Left lung (tissue), 4 donors: ENCODE measurements at regions not wholly inside any gene's neighbourhood (a gene's known extent, or its start where the extent isn't known, plus 50 kb on each side); places are given as distances from the start of the nearest gene placed in this dataset.

Source experiments
- ATAC-seq: fragments of 200-7000 bp; cut with Tn5 transposase; one replicate; pipeline ENCODE4 v1.9.1; 2020; ENCODE audit warnings: moderate library complexity
- DNase-seq, 4 donors: peaks; one replicate each; pipeline ENCODE4 v3.0.0-alpha.2; 2013 to 2020
- H3K27ac ChIP-seq, 2 donors: fragments of 200-600 bp; sonication (generic) in 1 of 2; one replicate each; pipeline versions ENCODE4 v1.5.0 to v1.8.0; 2020 to 2021
- H3K27me3 ChIP-seq, 2 donors: fragments of 200-600 bp; sonication (generic) in 1 of 2; one replicate each; pipeline versions ENCODE4 v1.5.0 to v1.8.0; 2020 to 2021
- H3K36me3 ChIP-seq, 2 donors: fragments of 200-600 bp; sonication (generic) in 1 of 2; one replicate each; pipeline versions ENCODE4 v1.5.0 to v1.8.0; 2020 to 2021
- H3K4me1 ChIP-seq, 2 donors: fragments of 200-600 bp; one replicate each; pipeline ENCODE4 v1.8.0; 2021
- H3K4me3 ChIP-seq, 2 donors: fragments of 200-600 bp; sonication (generic) in 1 of 2; one replicate each; pipeline versions ENCODE4 v1.5.0 to v1.8.0; 2020 to 2021; ENCODE audit warnings: mild to moderate bottlenecking in 1 of 2
- H3K9me3 ChIP-seq, 2 donors: fragments of 200-600 bp; sonication (generic) in 1 of 2; one replicate each; pipeline versions ENCODE4 v1.5.0 to v1.8.0; 2020 to 2021
- intact Hi-C, 2 donors: fragments of 100-400 bp; cut with DNase I; formaldehyde crosslinking; loops; one replicate each; pipeline versions ENCODE4 v1.11.2 to v1.14.2; 2022
- TF ChIP-seq, protein P1 (sequence below), 2 donors: fragments of 200-600 bp; sonication (generic) in 1 of 2; IDR thresholded peaks; one replicate each; pipeline versions ENCODE4 v1.5.0 to v1.8.0; 2021; ENCODE audit warnings: antibody characterized with exemption in 2 of 2
- donor health status: DM: no; HTN: yes; CAD: no.
- donor health status: DM: no; HTN: no; CAD: no.

DNA sequence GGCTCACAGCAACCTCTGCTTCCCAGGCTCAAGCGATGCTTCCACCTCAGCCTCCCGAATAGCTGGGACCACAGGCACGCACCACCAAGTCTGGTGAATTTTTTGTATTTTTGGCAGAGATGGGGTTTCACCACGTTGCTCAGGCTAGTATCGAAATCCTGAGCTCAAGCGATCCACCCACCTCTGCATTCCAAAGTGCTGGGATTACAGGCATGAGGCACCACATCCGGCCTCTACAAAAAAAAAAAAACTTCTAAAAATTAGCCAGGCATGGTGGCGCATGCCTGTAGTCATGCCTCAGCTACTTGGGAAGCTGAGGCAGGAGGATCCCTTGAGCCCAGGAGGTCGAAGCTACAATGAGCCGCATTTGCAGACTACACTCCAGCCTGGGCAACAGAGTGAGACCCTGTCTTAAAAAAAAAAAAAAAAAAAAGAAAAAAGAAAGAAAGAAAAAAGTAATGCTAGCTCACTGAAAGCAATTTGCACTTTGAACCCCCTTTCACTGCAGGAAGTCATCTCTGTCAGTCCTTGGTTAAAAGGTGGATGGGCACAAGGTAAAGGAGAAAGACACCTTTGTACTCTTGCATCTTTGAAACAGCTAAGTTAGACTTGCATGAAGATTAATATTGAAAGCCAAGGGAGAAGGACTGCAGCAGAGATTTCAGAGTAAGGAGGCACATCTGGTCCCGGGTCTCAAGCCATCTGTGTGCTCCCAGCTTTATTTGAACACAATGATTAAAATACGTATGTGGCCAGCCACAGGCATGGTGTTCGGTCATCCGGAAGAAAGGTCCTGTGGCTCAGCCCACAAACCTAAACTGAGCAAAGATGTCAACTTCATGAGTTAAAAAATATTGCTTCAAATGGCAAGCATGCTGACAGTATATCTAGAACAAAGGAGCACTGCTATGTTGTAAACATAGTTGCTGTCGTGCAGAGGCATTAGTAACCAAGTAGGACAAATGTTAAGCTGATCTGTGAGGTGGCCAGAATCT lies 103.8 kb upstream of the HMGA2 start:
- H3K9me3 ChIP-seq, result no peaks in the 10 kb centered on the region
- H3K4me3 ChIP-seq, result no peak overlapping the region
- intact Hi-C loops, result no loop called here
- H3K4me1 ChIP-seq, result no peaks in the 10 kb centered on the region
- DNase-seq, result no peak
- H3K27me3 ChIP-seq, result peaks cover 7 to 29% of the 10 kb centered on the region in 2 donors
- TF ChIP-seq, protein P1, sequence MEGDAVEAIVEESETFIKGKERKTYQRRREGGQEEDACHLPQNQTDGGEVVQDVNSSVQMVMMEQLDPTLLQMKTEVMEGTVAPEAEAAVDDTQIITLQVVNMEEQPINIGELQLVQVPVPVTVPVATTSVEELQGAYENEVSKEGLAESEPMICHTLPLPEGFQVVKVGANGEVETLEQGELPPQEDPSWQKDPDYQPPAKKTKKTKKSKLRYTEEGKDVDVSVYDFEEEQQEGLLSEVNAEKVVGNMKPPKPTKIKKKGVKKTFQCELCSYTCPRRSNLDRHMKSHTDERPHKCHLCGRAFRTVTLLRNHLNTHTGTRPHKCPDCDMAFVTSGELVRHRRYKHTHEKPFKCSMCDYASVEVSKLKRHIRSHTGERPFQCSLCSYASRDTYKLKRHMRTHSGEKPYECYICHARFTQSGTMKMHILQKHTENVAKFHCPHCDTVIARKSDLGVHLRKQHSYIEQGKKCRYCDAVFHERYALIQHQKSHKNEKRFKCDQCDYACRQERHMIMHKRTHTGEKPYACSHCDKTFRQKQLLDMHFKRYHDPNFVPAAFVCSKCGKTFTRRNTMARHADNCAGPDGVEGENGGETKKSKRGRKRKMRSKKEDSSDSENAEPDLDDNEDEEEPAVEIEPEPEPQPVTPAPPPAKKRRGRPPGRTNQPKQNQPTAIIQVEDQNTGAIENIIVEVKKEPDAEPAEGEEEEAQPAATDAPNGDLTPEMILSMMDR (IDR thresholded peaks at IDR 0.05), result no peak
- no peak overlapping the region for H3K27ac ChIP-seq
- no peaks in the 10 kb centered on the region for H3K36me3 ChIP-seq
- no peak for ATAC-seq

DNA sequence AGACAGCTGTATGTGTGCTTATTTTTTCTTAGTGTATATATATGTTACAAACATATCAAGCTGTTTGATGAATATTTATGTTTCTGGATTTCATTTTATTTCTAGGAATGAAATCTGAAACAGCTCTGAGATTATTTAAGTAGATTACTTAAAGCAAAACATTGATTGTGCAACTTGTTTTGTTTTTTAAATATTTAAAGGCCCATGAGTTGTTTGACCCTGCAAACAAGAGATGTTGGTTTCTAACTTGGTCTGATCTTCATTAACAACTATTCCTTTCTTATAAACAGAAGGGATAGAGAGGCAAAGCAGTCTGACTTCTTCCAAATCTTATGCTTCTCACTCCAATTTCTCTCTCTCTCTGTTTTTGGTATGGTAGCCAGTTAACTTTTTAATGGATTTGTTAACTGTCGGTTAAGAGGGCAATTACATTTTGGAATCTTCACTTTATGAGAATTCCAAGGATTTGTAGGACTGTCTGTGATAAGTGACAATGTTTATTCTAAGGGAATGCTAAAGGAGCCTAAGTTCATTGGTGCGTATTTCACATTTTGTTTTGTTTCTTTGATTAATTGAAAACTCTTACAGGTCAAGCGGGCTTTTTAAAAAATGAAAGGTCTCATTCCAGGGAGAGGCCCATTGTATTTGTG lies 102.6 kb upstream of the HMGA2 start:
- Histone ChIP-seq H3K4me3 (no peak overlapping the region), H3K4me1 (no peaks in the 10 kb centered on the region), H3K36me3 (no peaks in the 10 kb centered on the region), H3K27me3 (peaks cover 13 to 39% of the 10 kb centered on the region in 2 donors), H3K9me3 (no peaks in the 10 kb centered on the region), H3K27ac (no peak overlapping the region)
- ATAC-seq, result no peak
- TF ChIP-seq, protein P1 (IDR thresholded peaks at IDR 0.05), result no peak
- intact Hi-C loops, result no loop called here
- no peak for DNase-seq

DNA sequence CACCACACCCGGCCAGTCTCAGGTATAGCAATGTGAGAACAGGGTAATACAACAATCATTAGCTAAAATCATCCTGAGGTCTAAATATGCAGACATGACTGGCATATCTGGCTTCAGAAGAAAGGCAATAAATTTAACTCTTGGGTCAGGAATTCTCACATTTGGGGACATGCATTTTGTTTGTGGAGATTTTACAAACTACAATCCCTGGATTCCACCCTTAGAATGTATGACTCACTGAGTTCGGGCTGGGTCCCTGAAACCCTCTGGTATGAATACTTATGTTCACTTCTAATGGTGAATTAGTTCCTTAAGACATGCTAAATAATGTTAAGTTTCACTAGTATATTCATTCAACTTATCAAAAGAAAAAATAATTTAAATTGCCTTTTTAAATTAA lies 98.9 kb upstream of the HMGA2 start:
- Histone ChIP-seq H3K9me3 (no peaks in the 10 kb centered on the region), H3K36me3 (no peaks in the 10 kb centered on the region), H3K27me3 (peaks cover 50 to 71% of the 10 kb centered on the region in 2 donors), H3K27ac (no peak overlapping the region), H3K4me1 (peaks cover 0 to 4% of the 10 kb centered on the region in 2 donors), H3K4me3 (no peak overlapping the region)
- DNase-seq (no peak), ATAC-seq (no peak)
- intact Hi-C loops, result no loop called here
- TF ChIP-seq, protein P1 (IDR thresholded peaks at IDR 0.05), result no peak

GRCh38 chr12:65728455-65728847 lies 95.8 kb upstream of the HMGA2 start:
- TF ChIP-seq, protein P1 (IDR thresholded peaks at IDR 0.05), result no peak
- ATAC-seq (no peak), DNase-seq (peak in 2 of 4 donors; percentile 8 to 25)
- no peaks in the 10 kb centered on the region for H3K36me3 ChIP-seq
- H3K4me1 ChIP-seq, result peaks cover 0 to 4% of the 10 kb centered on the region in 2 donors
- peaks cover 58 to 88% of the 10 kb centered on the region in 2 donors for H3K27me3 ChIP-seq
- intact Hi-C loops, result no loop called here
- H3K27ac ChIP-seq, result no peak overlapping the region
- H3K9me3 ChIP-seq, result no peaks in the 10 kb centered on the region
- no peak overlapping the region for H3K4me3 ChIP-seq
